Neural crest cell (in vitro differentiated cells): ENCODE measurements at regions not wholly inside any gene's neighbourhood (a gene's known extent, or its start where the extent isn't known, plus 50 kb on each side); places are given as distances from the start of the nearest gene placed in this dataset.

Experiments
- DNase-seq: peaks from one replicate; pipeline ENCODE4 v3.0.0; 2021; ENCODE audit warnings: low read depth, mixed read lengths, low spot score
- H3K27ac Mint-ChIP-seq: one replicate; pipeline ENCODE4 v1.8.0; 2021; ENCODE audit warnings: mild to moderate bottlenecking, mixed read lengths; ENCODE audit not compliant: unreplicated experiment
- H3K27me3 Mint-ChIP-seq: 2 replicates; pipeline ENCODE4 v1.8.0; 2021; ENCODE audit warnings: low read depth, mild to moderate bottlenecking, mixed read lengths
- H3K36me3 Mint-ChIP-seq: 2 replicates; pipeline ENCODE4 v1.8.0; 2021; ENCODE audit warnings: low read depth, mild to moderate bottlenecking, mixed read lengths
- H3K4me1 Mint-ChIP-seq: 2 replicates; pipeline ENCODE4 v1.8.0; 2021; ENCODE audit warnings: mixed read lengths
- H3K4me3 Mint-ChIP-seq: one replicate; pipeline ENCODE4 v1.8.0; 2021; ENCODE audit warnings: mild to moderate bottlenecking, mixed read lengths
- H3K9me3 Mint-ChIP-seq: 2 replicates; pipeline ENCODE4 v1.8.0; 2021; ENCODE audit warnings: mixed read lengths
- CTCF ChIP-seq: fragments of 200-600 bp; sonication (generic); conservative IDR thresholded peaks from 2 replicates; pipeline ENCODE4 v1.5.0; 2021; ENCODE audit warnings: antibody characterized with exemption, mild to moderate bottlenecking

GRCh38 chr12:81835783-81836182, 76.6 kb upstream of the PPFIA2 start:
- Mint-ChIP-seq H3K36me3 (no peaks in the 10 kb centered on the region), H3K4me3 (no peak overlapping the region), H3K9me3 (no peaks in the 10 kb centered on the region), H3K27ac (no peak overlapping the region), H3K4me1 (no peaks in the 10 kb centered on the region), H3K27me3 (no peaks in the 10 kb centered on the region)
- no peak for DNase-seq
- TF ChIP-seq CTCF: no peak

- H3K36me3 Mint-ChIP-seq: no peaks in the 10 kb centered on the region
- DNase-seq: no peak
- peaks cover 6% of the 10 kb centered on the region for H3K27me3 Mint-ChIP-seq
- H3K4me1 Mint-ChIP-seq: no peaks in the 10 kb centered on the region
- no peak for TF ChIP-seq CTCF
- peaks cover 8% of the 10 kb centered on the region for H3K9me3 Mint-ChIP-seq
- H3K4me3 Mint-ChIP-seq: no peak overlapping the region
- no peak overlapping the region for H3K27ac Mint-ChIP-seq
Observed at GRCh38 chr12:81819991-81820633, 61.0 kb upstream of the PPFIA2 start.

GRCh38 chr12:81815611-81816010, 56.5 kb upstream of the PPFIA2 start:
- H3K4me3 Mint-ChIP-seq: no peak overlapping the region
- no peak for DNase-seq
- H3K27ac Mint-ChIP-seq: no peak overlapping the region
- no peaks in the 10 kb centered on the region for H3K36me3 Mint-ChIP-seq
- peaks cover 12% of the 10 kb centered on the region for H3K9me3 Mint-ChIP-seq
- H3K27me3 Mint-ChIP-seq: peaks cover 13% of the 10 kb centered on the region
- no peaks in the 10 kb centered on the region for H3K4me1 Mint-ChIP-seq
- no peak for TF ChIP-seq CTCF

- Mint-ChIP-seq H3K27ac (no peak overlapping the region), H3K4me1 (no peaks in the 10 kb centered on the region), H3K9me3 (peaks cover 6% of the 10 kb centered on the region), H3K36me3 (no peaks in the 10 kb centered on the region), H3K4me3 (no peak overlapping the region), H3K27me3 (peaks cover 13% of the 10 kb centered on the region)
- no peak for TF ChIP-seq CTCF
- no peak for DNase-seq
Observed at GRCh38 chr12:81811778-81812125, 52.6 kb upstream of the PPFIA2 start.

- Mint-ChIP-seq H3K4me3 (no peak overlapping the region), H3K4me1 (no peaks in the 10 kb centered on the region), H3K27ac (no peak overlapping the region), H3K36me3 (no peaks in the 10 kb centered on the region), H3K9me3 (peaks cover 6% of the 10 kb centered on the region), H3K27me3 (peaks cover 13% of the 10 kb centered on the region)
- DNase-seq: no peak
- TF ChIP-seq CTCF: no peak
Observed at GRCh38 chr12:81811061-81811777, 52.1 kb upstream of the PPFIA2 start.
